Osteocyte (in vitro differentiated cells): ENCODE measurements at regions not wholly inside any gene's neighbourhood (a gene's known extent, or its start where the extent isn't known, plus 50 kb on each side); places are given as distances from the start of the nearest gene placed in this dataset.
"Not testable (repeated sequence)": the region's sequence is repeated elsewhere in the genome, so short reads cannot be mapped to it uniquely, and the experiment has no call there.

Experiments used
- DNase-seq: peaks from one replicate; pipeline ENCODE4 v3.0.0; 2021; ENCODE audit warnings: mixed read lengths; ENCODE audit not compliant: unreplicated experiment; ENCODE audit errors: extremely low spot score
- H3K27ac Mint-ChIP-seq: one replicate; pipeline ENCODE4 v1.8.0; 2021; ENCODE audit warnings: mild to moderate bottlenecking, mixed read lengths; ENCODE audit not compliant: unreplicated experiment
- H3K27me3 Mint-ChIP-seq: one replicate; pipeline ENCODE4 v1.8.0; 2021; ENCODE audit warnings: mixed read lengths; ENCODE audit not compliant: unreplicated experiment
- H3K36me3 Mint-ChIP-seq: one replicate; pipeline ENCODE4 v1.8.0; 2021; ENCODE audit warnings: mixed read lengths; ENCODE audit not compliant: unreplicated experiment
- H3K4me1 Mint-ChIP-seq: one replicate; pipeline ENCODE4 v1.8.0; 2021; ENCODE audit warnings: mixed read lengths; ENCODE audit not compliant: unreplicated experiment
- H3K4me3 Mint-ChIP-seq: one replicate; pipeline ENCODE4 v1.8.0; 2021; ENCODE audit warnings: mild to moderate bottlenecking, moderate library complexity, mixed read lengths; ENCODE audit not compliant: unreplicated experiment
- H3K9me3 Mint-ChIP-seq: one replicate; pipeline ENCODE4 v1.8.0; 2021; ENCODE audit warnings: mixed read lengths; ENCODE audit not compliant: unreplicated experiment
- CTCF ChIP-seq: fragments of 200-600 bp; sonication (generic); IDR thresholded peaks from 2 replicates; pipeline ENCODE4 v1.5.0; 2021; ENCODE audit warnings: antibody characterized with exemption, mild to moderate bottlenecking, moderate library complexity

GRCh38 chr6:150783813-150784212 lies 81.7 kb upstream of the MTHFD1L start:
- Mint-ChIP-seq H3K27me3 (no peaks in the 10 kb centered on the region), H3K9me3 (peaks cover 8% of the 10 kb centered on the region), H3K4me3 (no peak overlapping the region), H3K27ac (peak overlapping the region; percentile 82), H3K4me1 (peaks cover 24% of the 10 kb centered on the region), H3K36me3 (peaks cover 6% of the 10 kb centered on the region)
- DNase-seq: no peak
- no peak for TF ChIP-seq CTCF

DNA sequence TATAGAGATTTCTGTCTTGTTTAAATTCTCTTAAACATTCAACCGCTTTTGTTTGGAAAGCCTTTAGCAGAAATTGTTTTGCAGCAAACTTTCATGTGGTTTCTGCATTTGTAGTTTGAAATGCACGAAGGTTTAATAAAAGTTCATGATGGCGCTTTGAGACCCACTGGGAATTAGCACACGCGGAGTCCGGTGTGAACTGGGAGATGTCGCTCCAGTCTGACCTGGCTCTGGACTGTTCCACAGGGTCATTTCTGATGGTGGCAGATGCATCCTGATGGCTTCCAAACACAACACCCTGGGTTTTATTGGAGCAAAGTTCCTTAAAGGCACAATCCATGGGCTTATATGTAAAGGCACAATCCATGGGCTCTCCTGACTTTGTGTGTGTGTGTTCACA lies 78.1 kb upstream of the MTHFD1L start:
- Mint-ChIP-seq H3K36me3 (peaks cover 6% of the 10 kb centered on the region), H3K9me3 (peaks cover 8% of the 10 kb centered on the region), H3K4me1 (peaks cover 23% of the 10 kb centered on the region), H3K27ac (no peak overlapping the region), H3K27me3 (no peaks in the 10 kb centered on the region), H3K4me3 (no peak overlapping the region)
- no peak for TF ChIP-seq CTCF
- no peak for DNase-seq

DNA sequence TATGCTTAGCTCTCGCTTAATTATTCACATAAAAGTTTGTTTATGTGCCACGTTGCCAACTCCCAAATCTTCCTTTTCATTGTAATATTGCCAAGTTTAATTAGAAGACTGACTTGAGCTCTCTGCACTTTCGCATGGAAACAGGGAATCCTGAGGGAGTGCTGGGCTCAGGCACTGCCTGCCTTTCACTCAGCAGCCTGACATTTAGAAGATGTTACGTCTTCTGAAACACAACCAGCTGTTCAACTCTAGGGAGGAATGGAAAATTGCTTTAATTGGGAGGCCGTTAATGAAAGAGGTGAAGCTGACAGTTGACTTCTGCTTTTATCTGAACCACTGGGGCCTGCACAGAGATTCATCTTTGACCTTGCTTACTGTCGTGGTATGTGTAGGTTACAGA lies 77.4 kb upstream of the MTHFD1L start:
- no peak for TF ChIP-seq CTCF
- Mint-ChIP-seq H3K27ac (no peak overlapping the region), H3K27me3 (no peaks in the 10 kb centered on the region), H3K36me3 (peaks cover 9% of the 10 kb centered on the region), H3K4me1 (peaks cover 17% of the 10 kb centered on the region), H3K9me3 (peaks cover 8% of the 10 kb centered on the region), H3K4me3 (no peak overlapping the region)
- DNase-seq: no peak

GRCh38 chr6:150789906-150790305 lies 75.6 kb upstream of the MTHFD1L start:
- not testable (repeated sequence) for DNase-seq, H3K27ac Mint-ChIP-seq, H3K9me3 Mint-ChIP-seq, H3K27me3 Mint-ChIP-seq, H3K36me3 Mint-ChIP-seq, H3K4me1 Mint-ChIP-seq, H3K4me3 Mint-ChIP-seq

GRCh38 chr6:150791717-150792116 lies 73.8 kb upstream of the MTHFD1L start:
- H3K4me1 Mint-ChIP-seq: no peaks in the 10 kb centered on the region
- H3K27me3 Mint-ChIP-seq: no peaks in the 10 kb centered on the region
- H3K9me3 Mint-ChIP-seq: no peaks in the 10 kb centered on the region
- no peak for TF ChIP-seq CTCF
- no peak overlapping the region for H3K4me3 Mint-ChIP-seq
- DNase-seq: no peak
- H3K27ac Mint-ChIP-seq: no peak overlapping the region
- peaks cover 3% of the 10 kb centered on the region for H3K36me3 Mint-ChIP-seq

DNA sequence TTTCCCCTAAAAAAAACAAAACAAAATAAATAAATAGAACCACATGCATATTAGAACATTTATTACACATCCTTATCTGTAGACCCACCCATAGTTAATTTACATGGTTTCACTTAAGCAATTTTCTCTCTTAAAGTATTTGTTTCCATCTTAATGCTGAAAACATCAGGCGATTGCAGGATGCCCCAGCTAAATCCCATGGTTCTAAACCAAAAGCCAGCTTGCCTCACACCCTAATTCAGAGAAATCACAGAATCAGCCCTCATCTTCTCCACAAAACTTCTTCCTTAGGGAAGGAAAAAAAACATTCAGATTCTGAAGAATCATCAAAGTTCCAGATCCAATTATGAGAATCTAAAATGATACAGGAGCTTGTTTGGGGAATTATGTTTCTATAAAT lies 67.6 kb upstream of the MTHFD1L start:
- TF ChIP-seq CTCF: no peak
- Mint-ChIP-seq H3K4me1 (peaks cover 7% of the 10 kb centered on the region), H3K4me3 (no peak overlapping the region), H3K27me3 (peaks cover 8% of the 10 kb centered on the region), H3K9me3 (no peaks in the 10 kb centered on the region), H3K27ac (no peak overlapping the region), H3K36me3 (no peaks in the 10 kb centered on the region)
- DNase-seq: no peak
